SH-SY5Y (cell line): ENCODE measurements at regions not wholly inside any gene's neighbourhood (a gene's known extent, or its start where the extent isn't known, plus 50 kb on each side); places are given as distances from the start of the nearest gene placed in this dataset.

ENCODE experiments used
- GATA2 ChIP-seq: IDR thresholded peaks from 2 replicates; pipeline ENCODE4 v1.6.1; 2011; ENCODE audit warnings: mild to moderate bottlenecking, low read depth, low read length
- GATA3 ChIP-seq: IDR thresholded peaks from 2 replicates; pipeline ENCODE4 v1.6.1; 2011; ENCODE audit warnings: low read depth, mild to moderate bottlenecking, low read length, moderate library complexity

DNA sequence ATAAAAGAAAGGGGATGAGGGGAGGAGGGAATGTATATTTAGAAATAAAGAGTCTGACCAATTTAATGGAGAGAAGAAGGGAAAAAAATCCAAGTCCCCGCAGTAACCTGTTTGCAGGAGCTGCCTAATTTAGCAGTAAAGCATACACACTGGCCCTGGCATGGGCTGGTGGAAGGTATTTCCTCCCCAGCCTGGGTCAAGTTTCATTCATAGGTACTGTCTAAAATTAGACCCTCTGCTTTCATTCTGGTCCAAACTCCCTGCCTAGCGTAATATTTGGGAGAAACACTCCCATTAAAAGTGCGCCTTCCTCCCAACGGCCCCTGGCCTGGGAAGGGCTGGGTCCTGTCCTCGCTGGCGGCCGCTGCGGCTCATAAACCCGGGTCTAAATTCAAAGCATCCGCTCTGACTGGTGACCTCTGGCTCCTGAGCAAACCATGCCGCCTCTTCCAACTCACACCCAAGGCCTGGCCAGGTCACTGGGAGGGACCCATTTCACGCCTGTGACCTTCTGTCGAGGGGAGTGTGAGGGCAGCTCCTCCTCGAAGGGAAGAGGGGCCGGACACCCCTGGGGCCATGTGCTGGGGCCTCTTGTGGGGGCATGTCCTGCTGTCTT is 123.2 kb downstream of the FGF18 start:
- TF ChIP-seq GATA2, result no peak
- no peak for TF ChIP-seq GATA3
